ENCODE measurements at regions not wholly inside any gene's neighbourhood (a gene's known extent, or its start where the extent isn't known, plus 50 kb on each side); places are given as distances from the start of the nearest gene placed in this dataset.
"Not testable (repeated sequence)": the region's sequence is repeated elsewhere in the genome, so short reads cannot be mapped to it uniquely, and the experiment has no call there.

DNA sequence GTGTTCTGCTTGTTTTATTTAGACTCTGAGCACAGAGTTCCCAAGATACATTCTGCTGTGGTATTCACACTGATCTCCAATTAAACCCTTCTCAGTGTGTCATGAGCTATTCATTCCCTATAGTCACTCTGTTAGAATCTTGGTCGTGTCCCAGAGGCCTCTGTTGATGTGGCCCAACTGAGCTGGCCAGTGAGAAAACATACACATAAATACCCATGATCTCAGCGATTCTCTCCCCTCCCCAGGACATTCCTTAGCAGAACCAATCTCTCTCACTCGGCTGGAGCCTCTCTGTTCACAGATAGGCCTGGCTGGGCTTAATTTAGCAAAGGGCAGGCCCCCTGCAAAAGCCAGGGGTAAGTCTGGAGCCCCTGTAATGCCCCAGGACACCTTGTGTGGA is 109.6 kb upstream of the NBPF9 start:
- TF ChIP-seq POLR2A (IDR thresholded peaks at IDR 0.05; ENCODE audit: low read length); GATA1 (IDR thresholded peaks at IDR 0.05; ENCODE audit: low read depth, low read length): not testable (repeated sequence)
